IMR-90 (cell line): ENCODE measurements at regions not wholly inside any gene's neighbourhood (a gene's known extent, or its start where the extent isn't known, plus 50 kb on each side); places are given as distances from the start of the nearest gene placed in this dataset.

ENCODE experiments used
- RAD21 ChIP-seq: IDR thresholded peaks from 2 replicates; pipeline ENCODE4 v1.6.1; 2012; ENCODE audit warnings: low read length, improper control_type of control experiment
- RFX5 ChIP-seq: IDR thresholded peaks from 2 replicates; pipeline ENCODE4 v1.8.0; 2012; ENCODE audit warnings: low read depth, mild to moderate bottlenecking, low read length, moderate library complexity
- TF ChIP-seq, protein P1 (sequence below): conservative IDR thresholded peaks from 2 replicates; pipeline ENCODE4 v1.5.1; 2012; ENCODE audit warnings: mild to moderate bottlenecking, low read depth, low read length, improper control_type of control experiment

DNA sequence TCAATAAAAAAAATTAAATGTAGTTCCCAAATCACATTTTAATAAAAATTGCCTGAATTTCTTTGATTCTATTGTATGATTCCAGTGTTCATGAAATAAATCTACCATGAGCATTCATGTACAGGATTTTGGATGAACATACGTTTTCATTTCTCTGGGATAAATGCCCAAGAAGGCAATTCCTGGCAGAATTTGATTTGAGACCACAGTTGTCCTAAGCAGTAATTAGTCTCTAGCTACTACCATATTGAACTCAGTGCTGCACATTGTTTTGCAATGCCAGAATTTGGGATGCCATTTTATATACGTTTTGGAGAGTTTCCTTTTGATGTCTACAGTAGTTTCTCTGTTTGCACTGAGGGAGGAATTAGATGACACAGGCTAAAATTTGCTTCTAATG, 265.3 kb upstream of the HS3ST5 start:
- TF ChIP-seq RAD21 (no peak), RFX5 (no peak)
- TF ChIP-seq, protein P1, sequence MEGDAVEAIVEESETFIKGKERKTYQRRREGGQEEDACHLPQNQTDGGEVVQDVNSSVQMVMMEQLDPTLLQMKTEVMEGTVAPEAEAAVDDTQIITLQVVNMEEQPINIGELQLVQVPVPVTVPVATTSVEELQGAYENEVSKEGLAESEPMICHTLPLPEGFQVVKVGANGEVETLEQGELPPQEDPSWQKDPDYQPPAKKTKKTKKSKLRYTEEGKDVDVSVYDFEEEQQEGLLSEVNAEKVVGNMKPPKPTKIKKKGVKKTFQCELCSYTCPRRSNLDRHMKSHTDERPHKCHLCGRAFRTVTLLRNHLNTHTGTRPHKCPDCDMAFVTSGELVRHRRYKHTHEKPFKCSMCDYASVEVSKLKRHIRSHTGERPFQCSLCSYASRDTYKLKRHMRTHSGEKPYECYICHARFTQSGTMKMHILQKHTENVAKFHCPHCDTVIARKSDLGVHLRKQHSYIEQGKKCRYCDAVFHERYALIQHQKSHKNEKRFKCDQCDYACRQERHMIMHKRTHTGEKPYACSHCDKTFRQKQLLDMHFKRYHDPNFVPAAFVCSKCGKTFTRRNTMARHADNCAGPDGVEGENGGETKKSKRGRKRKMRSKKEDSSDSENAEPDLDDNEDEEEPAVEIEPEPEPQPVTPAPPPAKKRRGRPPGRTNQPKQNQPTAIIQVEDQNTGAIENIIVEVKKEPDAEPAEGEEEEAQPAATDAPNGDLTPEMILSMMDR, result no peak
